ENCODE measurements at regions not wholly inside any gene's neighbourhood (a gene's known extent, or its start where the extent isn't known, plus 50 kb on each side); places are given as distances from the start of the nearest gene placed in this dataset.
"Not testable (repeated sequence)": the region's sequence is repeated elsewhere in the genome, so short reads cannot be mapped to it uniquely, and the experiment has no call there.

DNA sequence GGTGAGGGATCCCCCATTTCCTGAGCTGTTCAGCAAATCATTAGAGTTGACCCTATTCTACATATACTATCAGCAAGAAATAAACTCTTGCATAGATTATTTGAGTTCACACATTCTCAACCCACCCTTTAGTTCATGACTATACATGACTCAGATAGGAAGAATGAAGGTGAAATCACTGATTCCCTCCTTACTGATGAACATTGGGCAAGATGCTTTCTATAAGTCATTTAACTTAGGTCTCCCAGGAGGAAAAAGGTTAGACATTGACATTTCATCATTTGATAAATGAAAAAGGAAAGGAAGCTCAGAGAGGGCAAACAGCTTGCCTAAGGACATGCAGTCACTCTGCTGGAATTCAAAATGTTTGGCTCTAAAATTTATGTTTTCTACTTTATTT lies 408.0 kb downstream of the TMEM182 start:
- no peak for DNase-seq

DNA sequence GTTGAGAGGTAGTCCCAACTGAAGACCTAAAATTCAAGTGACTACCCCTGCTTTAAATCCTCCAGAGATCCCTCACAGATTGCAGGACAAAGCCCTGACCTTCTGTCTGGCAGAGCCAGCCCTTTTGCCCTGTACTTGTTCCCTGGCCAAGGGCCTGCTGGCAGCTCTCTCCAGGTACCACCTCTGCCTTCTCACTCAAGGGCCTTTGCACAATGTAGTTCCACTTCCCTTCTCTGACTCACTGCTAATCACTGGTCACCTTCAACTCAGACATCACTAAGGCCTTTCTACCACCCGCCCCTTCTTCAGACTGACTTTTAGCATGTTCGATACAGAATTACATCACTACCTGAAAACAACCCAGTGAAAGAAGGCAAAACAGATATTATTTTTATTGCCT lies 411.0 kb downstream of the TMEM182 start:
- no peak for DNase-seq

DNA sequence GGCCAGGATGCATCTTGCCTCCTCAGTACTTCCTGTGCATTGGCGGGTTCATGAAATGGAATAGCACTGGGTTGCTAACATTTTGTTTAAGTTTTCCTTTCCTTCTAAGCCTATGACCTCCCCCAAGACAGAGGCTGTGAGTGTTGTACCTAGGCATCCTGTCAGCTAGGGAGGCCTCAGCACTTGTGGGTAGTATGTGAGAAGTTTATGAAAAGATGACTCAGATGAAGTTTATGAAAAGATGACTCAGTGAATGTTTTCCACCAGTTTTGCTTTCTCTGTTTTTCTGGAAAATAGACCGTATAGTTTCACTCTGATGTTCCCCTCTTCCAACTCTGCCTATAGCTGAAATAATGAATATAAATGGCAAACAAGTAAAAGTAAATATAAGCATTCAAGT lies 412.9 kb downstream of the TMEM182 start:
- DNase-seq, result no peak

DNA sequence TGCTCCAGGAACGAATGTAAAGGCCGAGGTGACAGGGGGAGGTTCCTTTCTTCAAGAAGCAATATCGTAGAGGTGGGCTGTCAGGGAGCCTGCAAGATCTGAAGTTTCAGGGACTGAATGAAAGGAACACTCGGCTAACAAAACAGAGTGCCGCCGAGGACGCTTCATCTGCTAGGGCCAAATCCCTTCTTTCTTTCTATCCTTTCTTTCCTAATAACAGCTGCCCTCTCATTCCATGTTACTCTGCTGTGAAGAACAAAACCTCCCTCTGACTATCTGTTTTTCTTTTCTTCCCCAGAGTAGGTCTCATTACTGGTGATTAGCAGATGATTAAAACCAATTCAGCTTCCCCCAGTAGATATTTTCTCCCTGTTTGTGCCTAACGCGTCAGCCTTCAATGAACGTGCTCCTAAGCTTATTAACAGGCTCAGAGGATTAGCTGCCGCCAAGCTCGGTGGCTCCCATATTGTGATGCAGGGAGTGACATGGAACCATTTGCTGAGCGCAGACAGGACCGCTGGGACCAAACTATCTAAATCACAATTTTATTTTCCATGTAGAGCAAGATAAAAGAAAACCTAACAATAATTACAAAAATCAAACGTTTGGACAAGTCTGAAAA lies 414.6 kb downstream of the TMEM182 start:
- DNase-seq, result no peak

DNA sequence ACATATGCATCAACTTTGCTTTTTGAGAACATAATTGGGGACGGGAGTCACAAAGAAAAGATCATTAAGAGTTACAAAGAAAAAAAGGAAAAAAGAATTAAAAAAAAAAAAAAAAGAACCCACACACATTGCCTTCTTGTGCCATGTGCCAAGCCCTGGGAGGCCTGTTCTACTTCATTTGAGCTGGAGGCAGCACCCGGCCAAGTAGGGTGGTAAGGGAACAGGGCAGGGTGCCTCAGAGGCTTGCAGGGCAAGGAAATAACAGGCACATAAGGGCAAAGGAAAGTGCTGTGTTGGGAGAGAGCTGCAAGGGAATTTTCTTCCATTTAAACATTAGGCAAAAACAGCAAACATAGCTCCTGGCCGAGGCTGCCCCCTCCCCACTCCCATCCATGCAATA lies 418.0 kb downstream of the TMEM182 start:
- DNase-seq, result no peak

DNA sequence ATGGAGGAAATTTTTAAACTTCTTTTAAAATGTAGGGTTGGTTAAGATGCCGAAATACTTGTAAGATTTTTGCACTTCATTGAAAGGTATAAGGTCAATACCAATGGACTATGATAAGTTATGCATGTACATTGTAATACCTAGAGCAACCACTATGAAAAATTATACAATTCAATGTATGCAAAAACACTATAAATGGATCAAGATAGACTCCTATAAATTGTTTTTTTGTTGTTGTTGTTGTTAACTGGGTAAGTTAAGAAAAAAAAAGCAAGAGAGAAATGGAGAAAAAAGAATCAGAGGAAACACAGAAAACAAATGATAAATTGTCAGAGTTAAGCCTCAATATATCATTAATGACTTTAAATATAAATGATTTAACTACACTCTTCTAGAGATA lies 421.2 kb downstream of the TMEM182 start:
- DNase-seq, result no peak

DNA sequence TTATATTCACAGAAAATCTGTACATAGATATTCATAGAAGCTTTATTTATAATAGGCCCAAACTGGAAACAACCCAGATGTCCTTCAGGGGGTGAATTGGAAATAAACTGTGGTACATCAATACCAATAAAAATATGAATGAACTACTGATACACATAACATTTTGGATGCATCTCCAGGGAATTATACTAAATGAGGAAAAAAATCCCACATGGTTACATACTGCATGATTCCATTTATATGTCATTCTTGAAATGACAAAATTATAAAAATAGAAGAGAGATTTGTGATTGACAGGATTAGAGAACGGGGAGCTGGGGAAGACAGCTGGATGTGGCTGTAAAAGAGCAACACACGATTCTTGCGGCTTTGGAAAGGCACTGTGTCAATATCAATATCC lies 435.0 kb downstream of the TMEM182 start:
- no peak for DNase-seq

DNA sequence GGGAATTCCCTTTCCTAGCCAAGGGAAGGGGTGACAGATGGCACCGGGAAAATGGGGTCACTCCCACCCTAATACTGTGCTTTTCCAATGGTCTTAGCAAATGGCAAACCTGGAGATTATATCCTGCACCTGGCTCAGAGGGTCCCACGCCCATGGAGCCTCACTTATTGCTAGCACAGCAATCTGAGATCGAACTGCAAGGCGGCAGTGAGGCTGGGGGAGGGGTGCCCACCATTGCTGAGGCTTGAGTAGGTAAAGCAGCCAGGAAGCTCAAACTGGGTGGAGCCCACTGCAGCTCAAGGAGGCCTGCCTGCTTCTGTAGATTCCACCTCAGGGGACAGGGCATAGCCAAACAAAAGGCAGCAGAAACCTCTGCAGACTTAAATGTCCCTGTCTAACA lies 438.9 kb downstream of the TMEM182 start:
- not testable (repeated sequence) for DNase-seq

DNA sequence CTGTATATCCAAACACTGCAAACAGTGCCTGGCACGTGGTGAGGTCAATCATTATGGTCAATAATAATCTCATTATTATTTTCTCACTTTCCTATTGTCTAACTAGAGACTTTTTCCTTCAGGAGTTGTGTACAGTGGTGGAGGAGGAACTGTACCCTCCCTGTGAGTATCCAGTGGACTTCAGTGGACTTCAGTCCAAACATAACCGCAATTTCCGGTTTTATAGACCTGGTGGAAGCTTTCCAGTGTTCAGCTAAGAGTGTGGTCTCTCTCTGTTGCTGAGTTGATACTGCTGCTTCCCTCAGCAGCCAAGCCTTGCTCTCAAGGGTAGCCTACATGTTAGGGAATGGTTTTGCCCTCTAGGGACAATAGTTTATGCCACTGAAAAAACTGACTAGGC lies 447.1 kb downstream of the TMEM182 start:
- no peak for DNase-seq

DNA sequence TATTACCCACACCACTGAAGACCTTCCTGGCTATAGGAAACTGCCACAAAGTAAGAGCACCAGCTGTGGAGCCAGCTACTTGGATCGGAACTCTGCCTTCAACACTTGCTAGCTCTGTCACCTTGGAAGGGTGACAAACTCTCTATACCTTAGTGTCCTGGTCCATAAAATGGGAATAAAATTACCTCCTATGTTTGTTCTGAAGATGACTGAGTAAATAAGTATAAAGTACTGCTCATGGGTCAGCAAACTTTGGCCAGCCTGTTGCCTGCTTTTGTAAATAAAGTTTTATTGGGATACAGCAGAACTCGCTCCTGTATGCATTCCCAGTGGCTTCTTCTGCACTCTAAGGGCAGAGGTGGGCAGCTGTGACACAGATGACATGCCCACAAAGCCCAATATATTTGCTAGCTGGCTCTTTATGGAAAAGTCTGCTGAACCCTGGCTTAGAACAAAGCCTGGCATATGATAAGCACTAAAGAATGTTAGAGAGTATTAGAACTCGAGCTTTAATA lies 451.3 kb downstream of the TMEM182 start:
- DNase-seq, result no peak

DNA sequence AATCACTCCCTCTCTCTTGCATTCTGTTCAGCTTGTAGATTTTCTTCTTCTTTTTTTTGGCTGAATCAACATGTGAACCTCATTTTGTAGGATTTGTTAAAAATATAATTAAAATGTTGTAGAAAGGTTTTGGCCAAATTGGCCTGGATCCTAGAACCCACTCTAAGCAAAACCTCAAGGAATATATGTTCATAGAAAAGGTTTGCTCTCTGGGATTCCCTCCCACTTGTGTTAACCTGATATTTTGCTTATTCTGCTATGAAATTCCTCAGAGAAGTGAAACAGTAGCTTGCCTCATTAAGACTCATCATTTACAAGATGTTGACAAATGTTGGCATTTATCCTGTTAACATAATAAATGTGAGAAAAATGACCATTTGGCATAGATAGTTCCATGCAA lies 456.7 kb downstream of the TMEM182 start:
- DNase-seq, result no peak

DNA sequence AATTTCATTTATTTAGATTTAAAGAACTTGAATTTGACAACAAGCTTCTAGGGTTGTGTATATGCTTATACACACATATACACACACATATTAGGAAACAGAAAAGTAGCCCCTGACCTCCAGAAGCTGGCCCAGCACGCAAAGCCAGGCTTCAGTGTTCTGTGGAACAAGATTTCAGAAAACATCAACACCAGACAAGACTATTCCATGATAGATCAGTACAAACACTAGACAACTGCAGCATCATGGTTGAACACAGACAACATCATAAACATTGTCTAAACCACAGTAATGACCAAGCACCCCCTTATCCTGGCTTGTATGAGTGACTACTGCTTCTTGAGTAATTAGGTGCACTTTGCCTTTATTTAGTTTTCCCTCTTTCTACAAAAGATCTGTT lies 457.6 kb downstream of the TMEM182 start:
- no peak for DNase-seq

DNA sequence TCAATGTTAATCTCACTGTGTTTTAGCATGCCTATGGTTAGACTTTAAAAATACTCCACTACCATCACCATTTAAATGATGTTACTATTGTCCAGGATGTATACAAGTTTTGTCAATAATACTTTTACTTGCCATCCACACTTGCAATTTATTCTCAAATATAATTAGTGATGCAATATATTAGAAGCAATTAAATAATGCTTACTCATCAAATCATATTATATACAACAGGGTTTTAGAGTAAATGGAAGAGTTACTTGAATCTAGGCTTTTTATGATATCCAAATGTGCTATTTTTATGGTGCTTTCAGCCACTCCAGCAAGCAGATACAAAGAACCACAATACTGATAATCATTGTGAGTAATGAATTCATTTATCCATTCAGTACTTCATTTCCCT lies 461.1 kb downstream of the TMEM182 start:
- no peak for DNase-seq

DNA sequence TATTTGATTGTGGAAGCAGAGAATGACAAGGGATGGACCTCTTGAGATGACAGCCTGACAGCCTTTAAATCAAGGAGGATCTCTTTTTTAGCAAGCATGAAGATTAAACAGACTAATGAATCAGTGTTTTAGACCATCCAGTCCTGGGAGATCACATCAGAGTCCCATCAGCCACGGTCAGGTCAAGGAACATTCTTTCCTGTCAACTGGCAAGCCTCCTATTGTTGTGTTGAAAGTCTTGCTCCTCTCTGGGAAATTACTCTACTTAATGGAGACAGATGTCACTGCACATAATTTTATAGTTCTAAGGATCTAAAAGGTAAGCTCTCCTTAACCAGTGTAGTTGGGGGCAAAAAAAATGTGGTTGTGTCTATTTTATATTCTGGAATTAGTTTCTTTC lies 469.0 kb downstream of the TMEM182 start:
- no peak for DNase-seq

DNA sequence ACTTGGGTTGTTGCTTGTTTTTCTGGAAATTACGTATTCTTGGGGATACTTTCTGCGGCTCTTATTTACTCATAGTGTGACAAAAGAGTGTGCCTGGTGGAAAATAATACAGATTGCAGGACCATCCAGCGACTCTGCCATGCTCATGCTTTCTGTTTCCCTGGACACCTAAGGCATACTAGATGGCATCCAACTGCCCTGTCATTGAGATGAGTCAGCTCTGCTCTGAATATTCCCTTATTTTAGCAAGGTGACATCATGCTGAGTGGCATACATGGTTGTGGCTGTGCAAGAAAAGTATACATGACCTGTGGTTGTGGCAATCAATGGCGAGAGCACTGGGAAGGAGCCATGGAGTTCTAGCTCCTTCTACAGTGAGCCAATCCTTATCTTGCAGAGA lies 471.0 kb downstream of the TMEM182 start:
- DNase-seq, result no peak

DNA sequence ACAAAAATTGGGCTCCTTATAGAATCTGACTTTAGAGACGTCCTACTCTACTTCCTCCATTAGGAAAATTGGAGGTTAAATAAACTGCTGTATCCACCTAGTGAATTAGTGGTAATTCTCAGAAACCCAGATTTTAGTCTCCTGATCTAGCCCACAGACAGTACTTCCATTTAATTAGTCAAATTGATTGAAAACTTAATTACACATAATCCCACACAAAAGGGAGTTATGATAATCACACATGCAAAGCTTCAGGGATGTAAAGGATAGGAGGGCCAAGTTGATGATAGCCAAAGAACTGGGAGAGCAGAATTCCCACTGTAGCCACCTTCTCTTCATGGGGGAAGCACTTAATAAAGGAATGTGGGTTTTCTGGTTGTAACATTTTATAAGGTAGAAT lies 471.9 kb downstream of the TMEM182 start:
- DNase-seq, result no peak

DNA sequence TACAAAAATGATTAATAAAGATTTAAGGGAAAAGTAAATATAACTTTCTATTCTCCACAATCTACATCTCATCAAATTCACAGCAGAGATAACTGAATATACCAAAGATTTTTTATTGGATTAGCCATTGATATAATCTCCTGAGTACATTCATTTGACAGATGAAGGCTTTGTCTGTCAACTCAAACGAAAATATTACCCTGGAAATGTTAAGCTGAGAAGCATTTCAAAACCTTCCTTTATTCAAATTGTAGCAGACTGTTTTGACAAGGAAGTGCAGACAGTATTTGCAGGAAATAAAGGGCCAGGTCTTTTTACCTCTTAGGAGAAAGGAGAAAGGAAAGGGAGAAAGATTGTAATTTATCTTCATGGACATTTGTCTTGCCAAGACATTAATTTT lies 473.5 kb downstream of the TMEM182 start:
- DNase-seq, result no peak

DNA sequence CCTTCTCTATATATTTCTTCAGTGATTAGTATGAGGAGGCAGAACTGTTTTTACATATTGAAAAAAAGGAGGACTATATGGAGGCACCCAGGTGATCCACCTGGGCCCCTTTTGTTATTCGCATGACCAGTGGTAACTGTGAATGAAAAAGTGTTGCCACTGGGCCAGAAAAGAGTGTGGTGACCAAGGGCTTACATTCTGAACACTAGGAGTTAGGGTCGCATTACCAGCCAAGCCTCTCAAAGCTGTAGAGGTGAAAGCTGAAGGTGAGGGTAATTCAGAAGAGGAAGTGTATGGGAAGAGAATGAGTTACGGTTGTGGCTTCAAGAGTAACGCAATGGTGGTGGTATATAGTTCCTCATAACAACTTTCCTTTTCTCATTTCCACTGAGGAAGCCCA lies 487.6 kb downstream of the TMEM182 start:
- no peak for DNase-seq

DNA sequence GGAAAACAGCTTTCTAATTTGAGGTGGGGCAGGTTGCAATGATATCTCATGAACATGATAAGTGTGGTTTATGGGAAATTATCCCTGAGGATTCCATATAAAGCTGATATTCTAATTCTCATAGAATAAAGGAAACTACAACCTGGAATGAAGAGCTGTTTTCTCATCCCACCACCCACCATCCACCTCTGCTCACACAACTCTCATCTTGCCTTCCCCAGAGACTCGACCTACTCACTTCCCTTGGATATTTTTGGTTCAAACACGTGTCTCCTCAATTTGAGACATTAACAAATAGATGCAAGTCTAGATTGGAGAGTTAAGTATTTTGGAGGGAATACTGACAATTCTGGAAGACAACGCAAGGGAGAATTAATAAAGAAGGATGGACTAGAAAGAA lies 490.9 kb downstream of the TMEM182 start:
- DNase-seq, result no peak

DNA sequence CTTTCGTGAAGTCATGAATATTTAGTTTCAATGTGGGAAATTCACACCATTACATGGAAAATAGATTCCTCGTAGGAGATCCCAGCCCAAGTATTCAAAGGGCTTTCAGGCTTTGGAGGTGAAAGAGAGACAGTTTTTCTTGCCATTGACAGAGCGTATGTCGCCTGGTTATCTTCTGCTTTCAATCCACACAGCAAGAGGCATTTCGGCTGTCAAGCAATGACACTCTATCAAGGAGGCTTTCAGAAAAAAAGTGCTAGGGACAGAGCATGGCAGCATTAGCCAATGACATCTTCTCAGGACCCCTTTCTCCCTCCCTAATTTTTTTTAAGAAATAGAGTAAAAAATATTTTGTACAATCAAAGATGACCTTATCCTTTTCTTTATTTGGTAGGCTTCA lies 492.8 kb downstream of the TMEM182 start:
- no peak for DNase-seq

DNA sequence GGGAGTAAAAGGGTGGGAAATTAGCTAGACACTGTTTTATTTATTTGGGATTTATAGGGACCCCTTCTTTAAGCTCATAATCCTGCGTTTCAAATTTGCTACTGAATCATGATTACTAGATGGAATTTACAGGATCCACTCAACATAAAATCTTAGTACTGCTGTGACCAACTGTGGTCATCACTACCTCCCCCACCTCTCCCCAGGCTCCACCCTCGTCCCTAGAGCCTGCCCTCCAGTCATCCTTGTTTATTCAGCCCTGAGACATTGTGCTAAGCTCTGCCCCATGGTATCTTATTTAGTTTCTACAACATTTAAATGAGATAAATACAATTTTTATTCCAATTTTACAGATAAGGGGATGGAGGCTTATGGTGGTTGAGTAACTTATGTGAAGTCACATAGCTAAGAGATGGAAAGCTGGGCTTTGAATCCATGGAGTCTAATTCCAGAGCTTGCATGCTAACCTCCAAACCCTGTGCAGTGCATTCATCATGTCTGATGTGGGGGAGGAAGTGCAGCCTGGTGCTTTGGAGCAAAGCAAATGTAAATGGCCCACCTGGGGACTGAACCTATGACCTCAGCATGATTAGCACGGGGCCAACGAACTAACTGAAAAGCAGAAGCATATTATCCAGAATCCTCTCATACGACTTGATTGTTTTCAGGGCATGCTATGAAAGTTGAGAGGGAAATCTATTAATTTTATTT lies 502.4 kb downstream of the TMEM182 start:
- DNase-seq, result no peak

DNA sequence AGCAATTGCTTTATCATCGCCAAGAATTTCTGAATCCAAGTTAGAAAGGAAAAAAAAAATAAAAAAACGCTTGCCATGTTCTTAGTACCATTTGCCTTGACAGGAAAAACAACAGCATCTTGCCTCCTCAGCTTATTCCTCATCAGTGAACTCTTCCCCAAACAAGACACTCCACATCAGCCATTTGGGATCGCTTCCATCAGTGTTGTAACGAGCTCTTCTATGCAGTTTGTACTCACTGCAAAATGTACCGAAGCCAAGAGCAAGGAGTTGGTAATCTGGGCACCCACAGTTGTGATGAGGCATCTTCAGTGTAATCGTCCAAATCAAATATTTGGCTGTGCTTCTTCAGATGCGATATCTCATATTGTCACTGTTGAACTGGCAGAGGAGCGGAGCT lies 503.7 kb downstream of the TMEM182 start:
- no peak for DNase-seq

DNA sequence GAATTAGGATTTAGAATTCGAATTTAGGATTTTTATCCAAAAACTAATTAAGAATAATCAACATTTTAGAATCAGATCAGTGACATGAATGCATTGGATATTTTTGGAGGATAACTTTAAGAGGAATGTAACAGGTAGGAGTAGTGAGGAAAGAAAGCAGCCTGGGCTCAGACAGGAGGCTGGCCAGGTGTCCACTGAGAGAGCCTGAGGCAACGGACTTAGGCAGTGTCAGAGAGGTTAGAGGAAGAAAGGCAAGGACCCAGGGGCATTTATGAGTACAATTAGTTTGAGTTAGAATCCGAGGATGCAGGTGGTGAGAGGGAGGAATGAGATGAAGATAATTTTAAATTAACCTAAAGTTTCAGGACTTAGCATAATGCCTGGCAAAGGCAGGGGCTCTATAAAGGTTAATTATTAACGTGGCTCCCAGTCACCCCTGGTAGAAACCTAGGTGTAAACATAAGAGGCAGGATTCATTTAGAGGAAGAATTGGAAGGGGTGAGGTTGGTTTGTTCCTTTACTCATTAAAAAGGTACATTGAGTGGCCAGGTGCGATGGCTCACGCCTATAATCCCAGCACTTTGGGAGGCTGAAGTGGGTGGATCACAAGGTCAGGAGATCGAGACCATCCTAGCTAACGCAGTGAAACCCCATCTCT lies 507.1 kb downstream of the TMEM182 start:
- DNase-seq, result no peak

DNA sequence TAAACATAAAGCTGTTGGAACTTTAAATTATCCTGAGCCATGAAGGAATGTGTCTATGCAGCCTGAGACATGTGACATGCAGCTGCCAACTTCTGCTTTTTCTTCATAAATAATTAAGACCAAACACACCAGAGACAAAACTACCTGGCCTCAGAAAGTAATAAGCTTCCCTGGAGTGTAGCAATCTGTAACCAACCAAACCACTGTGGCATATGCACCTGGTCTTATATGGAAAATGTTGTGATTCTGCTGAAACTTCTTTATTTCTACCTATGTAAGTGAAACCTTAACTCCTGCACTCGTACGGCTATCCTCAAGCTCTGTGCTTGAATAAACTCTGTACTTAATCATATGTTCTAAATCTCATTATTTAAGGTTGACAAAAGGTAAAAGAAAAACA lies 515.0 kb downstream of the TMEM182 start:
- no peak for DNase-seq
